ENCODE measurements at regions not wholly inside any gene's neighbourhood (a gene's known extent, or its start where the extent isn't known, plus 50 kb on each side); places are given as distances from the start of the nearest gene placed in this dataset.

GRCh38 chr20:22511943-22512910, 72.1 kb downstream of the FOXA2 start:
- no peak for TF ChIP-seq POLR2A (IDR thresholded peaks at IDR 0.05)
- no peak for TF ChIP-seq CTCF (IDR thresholded peaks at IDR 0.05)
- no peak for TF ChIP-seq POLR2AphosphoS5 (IDR thresholded peaks at IDR 0.05)

Data from breast epithelium (tissue), 3 donors.